Thyroid gland (tissue), 4 donors: ENCODE measurements at regions not wholly inside any gene's neighbourhood (a gene's known extent, or its start where the extent isn't known, plus 50 kb on each side); places are given as distances from the start of the nearest gene placed in this dataset.

Experiments used
- POLR2A ChIP-seq, 2 donors: fragments of 450-650 bp; IDR thresholded peaks; one replicate each; pipeline ENCODE4 v1.6.1; 2017; ENCODE audit warnings: antibody characterized with exemption in 2 of 2, mild to moderate bottlenecking in 2 of 2, moderate library complexity in 1 of 2
- TF ChIP-seq, protein P1 (sequence below), 6 experiments: fragments of 200-600 bp in 3 of 6; fragments of 450-650 bp in 3 of 6; sonication (generic) in 3 of 6; IDR thresholded peaks; one replicate each; pipeline ENCODE4 v1.5.1; 2016 to 2019; ENCODE audit warnings: antibody characterized with exemption in 6 of 6, mild to moderate bottlenecking in 2 of 6, inconsistent platforms in 1 of 6, moderate library complexity in 1 of 6

DNA sequence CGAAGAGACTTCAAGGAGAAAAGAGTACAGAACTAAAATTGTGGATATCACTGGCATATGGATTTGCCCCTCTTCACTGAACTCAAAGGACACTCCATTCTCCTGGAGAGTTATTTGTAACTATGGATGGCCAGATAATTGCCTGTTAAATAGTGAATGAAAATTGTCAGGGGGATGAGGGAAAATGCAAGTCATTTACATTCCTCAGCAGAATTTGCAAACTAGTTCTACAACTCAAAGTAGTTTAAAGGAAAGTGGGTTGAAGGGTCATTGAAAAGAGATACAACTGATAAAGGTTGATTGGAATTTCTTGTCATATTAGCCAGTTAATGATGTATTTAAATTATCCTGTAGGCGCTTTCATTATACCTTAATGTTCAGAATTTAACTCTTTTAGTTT is 266.5 kb upstream of the SPOPL start:
- TF ChIP-seq, protein P1, sequence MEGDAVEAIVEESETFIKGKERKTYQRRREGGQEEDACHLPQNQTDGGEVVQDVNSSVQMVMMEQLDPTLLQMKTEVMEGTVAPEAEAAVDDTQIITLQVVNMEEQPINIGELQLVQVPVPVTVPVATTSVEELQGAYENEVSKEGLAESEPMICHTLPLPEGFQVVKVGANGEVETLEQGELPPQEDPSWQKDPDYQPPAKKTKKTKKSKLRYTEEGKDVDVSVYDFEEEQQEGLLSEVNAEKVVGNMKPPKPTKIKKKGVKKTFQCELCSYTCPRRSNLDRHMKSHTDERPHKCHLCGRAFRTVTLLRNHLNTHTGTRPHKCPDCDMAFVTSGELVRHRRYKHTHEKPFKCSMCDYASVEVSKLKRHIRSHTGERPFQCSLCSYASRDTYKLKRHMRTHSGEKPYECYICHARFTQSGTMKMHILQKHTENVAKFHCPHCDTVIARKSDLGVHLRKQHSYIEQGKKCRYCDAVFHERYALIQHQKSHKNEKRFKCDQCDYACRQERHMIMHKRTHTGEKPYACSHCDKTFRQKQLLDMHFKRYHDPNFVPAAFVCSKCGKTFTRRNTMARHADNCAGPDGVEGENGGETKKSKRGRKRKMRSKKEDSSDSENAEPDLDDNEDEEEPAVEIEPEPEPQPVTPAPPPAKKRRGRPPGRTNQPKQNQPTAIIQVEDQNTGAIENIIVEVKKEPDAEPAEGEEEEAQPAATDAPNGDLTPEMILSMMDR (IDR thresholded peaks at IDR 0.05) = no peak
- no peak for TF ChIP-seq POLR2A (IDR thresholded peaks at IDR 0.05)
